Femur (tissue), 1 donor: ENCODE measurements at regions not wholly inside any gene's neighbourhood (a gene's known extent, or its start where the extent isn't known, plus 50 kb on each side); places are given as distances from the start of the nearest gene placed in this dataset.
A peak's percentile ranks its signal among the peaks of the same experiment; 100 is the strongest.

ENCODE experiments used
- DNase-seq: peaks from one replicate; pipeline ENCODE4 v3.0.0-alpha.2; 2017

- DNase-seq = no peak
Measured at GRCh38 chr18:6465281-6465680, 50.6 kb upstream of the L3MBTL4 start.

- no peak for DNase-seq
Measured at GRCh38 chr18:6476190-6476589, 61.5 kb upstream of the L3MBTL4 start.

- no peak for DNase-seq
Measured at GRCh38 chr18:6476880-6477279, 62.2 kb upstream of the L3MBTL4 start.

- DNase-seq = peak; percentile 64
Measured at GRCh38 chr18:6478121-6478520, 63.4 kb upstream of the L3MBTL4 start.

GRCh38 chr18:6479699-6480098 is 65.0 kb upstream of the L3MBTL4 start:
- no peak for DNase-seq

DNA sequence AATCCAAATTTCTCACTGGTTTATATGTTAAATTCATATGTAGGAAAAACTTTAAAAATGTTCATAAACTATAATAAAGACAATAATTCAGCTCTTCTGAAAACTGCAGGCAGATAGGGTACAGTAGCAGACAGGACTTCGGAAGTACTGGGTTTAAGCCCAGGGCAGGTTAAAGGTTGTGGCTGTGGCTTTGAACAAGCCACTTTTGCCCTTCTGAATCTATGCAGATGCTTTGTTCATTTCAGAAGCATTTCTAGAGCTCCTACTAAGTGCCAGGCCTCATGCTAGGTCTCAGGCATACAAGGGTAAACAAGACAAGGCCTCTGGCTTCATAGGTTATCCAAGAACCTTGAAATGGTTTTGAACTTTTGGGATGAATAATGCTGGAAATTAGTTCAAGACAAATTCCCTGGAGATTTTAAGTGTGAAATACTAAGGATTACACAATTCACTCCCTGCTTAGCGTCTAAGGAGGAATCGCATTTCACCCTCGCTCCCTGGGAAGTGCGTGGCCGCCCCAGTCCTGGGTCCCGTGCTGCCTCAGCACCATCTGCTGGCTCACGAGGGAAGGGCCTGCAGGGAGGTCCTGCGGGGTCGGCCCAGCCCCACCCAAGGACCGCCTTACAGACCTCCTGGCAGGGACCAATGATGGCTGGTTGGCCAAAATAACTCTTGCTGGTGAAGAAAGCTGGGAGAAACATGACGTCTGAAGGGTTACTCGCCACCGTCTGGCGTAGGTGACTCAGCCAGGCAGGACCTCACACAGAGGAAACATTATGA is 67.7 kb upstream of the L3MBTL4 start:
- peak; percentile 80 for DNase-seq

GRCh38 chr18:6484659-6485058 is 69.9 kb upstream of the L3MBTL4 start:
- no peak for DNase-seq

- DNase-seq = no peak
Measured at GRCh38 chr18:6486313-6486712, 71.6 kb upstream of the L3MBTL4 start.

- DNase-seq = no peak
Measured at GRCh38 chr18:6486764-6487426, 72.2 kb upstream of the L3MBTL4 start.

DNA sequence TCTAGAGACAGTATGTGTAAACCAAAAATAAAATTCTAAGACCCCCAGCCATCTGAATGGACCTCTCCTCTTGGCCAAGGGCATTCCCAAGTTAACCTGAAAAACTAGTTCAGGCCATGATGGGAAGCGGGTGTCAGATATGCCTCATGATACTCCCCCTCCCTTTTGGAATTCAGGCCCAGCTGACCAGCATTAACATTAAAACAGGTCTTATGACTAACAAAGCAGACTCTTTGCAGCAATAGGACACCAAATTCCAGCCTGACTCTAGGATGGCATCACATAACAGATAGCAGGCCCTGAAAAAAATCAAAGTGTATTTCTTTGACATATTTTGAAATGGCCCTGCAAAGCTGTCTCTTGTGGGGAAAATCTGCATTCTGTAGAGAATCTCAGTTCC is 73.3 kb upstream of the L3MBTL4 start:
- no peak for DNase-seq

DNA sequence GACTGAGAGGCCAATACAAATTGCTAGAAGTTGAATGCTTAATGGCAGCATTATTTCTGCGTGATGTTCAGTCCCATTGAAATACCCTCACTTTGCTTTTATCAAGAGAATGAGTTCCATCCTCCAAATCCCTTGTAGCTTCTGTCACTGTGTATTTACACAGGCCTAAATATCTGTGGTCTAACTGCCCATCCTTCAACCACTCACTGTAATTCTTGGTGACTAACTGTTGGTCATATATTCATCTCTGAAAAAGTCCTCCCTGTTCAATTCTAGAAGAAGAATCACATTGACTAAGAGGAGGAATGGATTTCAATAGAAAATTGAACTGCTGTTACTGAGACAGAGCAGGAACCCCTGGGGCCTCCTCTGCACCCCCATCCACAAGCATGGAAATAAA is 74.2 kb upstream of the L3MBTL4 start:
- no peak for DNase-seq

GRCh38 chr18:6489977-6490376 is 75.3 kb upstream of the L3MBTL4 start:
- no peak for DNase-seq

DNA sequence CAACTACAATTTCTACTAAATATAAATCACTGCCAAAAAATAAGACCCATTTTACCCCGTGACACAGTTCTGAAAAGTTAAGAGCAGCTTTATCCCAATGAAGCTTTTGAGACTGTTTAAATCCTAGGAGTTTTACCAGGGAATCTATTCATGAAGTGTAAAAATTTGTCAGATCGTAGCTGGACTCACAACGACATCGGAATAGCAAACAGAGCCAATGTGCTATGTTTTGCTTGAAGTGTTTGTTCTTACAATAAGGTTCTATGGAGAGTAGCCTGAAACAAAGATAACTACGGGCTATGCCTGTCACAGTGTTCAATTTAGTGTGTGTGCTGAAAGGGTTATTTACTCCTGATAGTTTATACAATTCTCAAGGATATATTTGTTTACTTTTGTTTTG is 78.5 kb upstream of the L3MBTL4 start:
- DNase-seq = no peak

DNA sequence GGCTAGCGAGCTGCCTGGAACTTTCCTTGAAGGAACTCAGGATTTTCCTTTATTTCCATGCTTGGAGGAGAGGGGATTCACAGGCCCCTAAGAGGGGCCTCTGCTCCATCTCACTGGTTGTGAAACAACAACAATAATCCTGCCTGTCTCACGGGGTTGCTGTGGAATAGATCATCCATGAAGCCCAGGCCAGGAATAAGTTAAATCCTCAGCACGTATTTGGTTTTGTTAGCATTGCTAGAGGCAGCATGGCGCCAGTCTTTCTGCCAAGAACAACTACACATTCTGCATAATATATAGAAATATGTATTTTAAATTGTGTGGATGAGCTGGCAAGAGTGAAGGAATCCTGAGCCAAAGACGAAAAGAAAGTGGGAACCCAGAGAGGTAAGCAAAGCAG is 80.8 kb upstream of the L3MBTL4 start:
- DNase-seq = peak; percentile 57

DNA sequence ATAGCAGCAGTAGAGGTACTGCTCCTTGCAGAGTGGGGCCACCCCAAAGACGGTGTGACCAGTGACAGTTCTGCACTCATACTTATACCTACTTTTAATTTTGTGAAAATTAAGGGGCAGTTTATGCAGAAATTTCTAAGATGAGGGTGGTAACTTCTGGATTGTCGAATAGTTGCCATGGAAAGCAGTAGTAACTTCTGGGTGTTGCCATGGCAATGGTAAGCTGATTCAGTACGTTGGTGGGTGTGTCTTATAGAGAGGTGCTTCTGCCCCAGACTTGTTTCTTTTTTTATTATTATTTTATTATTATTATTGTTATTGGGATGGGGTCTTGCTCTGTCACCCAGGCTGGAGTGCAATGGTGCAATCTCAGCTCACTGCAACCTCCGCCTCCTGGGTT is 82.8 kb upstream of the L3MBTL4 start:
- no peak for DNase-seq

DNA sequence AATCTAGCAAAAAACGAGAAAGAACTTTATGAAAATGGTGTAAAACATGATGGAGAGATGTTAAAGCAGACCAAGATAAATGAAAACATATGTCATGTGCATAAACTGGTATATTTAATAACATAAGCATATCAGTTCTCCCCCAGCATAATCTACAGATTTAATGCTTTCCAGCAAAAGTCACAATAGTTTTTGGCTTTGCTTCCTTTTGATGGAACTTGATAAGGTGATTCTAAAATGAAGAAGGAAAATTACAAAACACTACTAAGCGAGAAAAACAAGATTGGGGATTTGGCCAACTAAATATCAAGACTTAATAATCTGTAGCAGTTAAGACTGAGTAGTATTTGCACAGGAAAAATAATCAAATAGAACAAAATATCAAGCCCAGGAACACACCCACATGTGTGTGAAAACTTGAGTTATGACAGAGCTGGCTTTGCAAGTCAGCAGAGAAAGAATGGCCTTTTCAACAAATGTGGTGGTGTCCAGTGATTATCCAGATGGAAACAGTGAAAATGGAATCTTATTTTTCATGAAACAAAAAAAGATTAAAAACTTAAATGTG is 83.7 kb upstream of the L3MBTL4 start:
- no peak for DNase-seq

GRCh38 chr18:6504605-6505497 is 90.1 kb upstream of the L3MBTL4 start:
- no peak for DNase-seq

GRCh38 chr18:6505498-6505875 is 90.8 kb upstream of the L3MBTL4 start:
- DNase-seq = no peak

DNA sequence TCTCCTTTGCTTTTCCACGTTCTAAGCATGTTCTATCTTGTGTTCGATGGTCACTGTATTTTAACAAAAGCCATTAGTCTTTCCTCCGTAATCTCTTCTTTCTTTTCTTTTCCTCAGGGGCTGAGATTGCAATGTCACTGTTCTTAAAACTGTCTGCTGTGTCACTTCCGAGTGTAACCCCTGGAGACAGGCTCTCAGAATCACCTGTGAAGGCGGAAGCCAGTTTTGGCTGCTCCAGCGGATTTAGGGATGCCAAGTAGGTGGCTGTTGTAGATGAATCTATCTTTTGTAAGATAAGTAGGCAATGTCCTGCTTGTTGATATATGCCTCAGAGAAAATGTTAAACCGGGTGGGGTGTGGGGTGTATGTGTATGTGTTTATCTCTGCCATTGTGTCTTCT is 94.7 kb upstream of the L3MBTL4 start:
- no peak for DNase-seq

DNA sequence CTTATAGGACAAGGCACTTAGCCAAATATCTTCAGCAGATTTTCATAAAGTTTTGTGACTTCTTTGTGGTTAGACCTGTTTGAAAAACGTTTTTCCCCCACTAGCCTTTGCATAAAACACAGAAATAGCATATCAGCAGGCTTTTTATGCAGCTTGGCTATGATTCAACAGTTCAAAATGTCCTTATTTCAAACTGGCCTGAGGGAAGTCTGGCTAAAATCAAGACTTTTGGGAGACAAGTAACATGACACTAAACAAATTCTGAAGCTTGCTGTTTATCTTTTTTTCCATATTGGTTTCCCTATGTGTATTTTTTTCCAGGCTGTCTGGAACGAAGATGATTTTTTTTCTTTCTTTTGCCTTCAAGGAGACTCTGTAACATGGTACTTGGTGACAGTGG is 95.1 kb upstream of the L3MBTL4 start:
- DNase-seq = no peak

DNA sequence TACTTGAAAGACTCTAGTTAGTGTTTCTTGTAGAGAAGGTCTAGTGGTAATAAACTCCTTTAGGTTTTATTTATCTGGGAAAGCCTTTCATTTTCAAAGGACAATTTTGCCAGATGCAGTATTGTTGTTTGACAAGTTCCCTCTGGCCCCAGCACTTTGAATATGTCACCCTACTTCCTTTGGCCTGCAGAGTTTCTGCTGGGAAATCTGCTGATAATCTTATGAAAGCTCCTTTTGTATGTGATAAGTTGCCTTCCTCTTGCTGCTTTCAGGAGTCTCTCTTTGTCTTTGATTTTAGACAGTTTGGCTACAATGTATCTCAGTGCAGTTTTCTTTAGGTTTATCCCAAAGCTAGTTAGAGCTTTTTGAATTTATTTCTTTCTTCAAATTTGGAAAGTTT is 106.2 kb upstream of the L3MBTL4 start:
- DNase-seq = no peak

DNA sequence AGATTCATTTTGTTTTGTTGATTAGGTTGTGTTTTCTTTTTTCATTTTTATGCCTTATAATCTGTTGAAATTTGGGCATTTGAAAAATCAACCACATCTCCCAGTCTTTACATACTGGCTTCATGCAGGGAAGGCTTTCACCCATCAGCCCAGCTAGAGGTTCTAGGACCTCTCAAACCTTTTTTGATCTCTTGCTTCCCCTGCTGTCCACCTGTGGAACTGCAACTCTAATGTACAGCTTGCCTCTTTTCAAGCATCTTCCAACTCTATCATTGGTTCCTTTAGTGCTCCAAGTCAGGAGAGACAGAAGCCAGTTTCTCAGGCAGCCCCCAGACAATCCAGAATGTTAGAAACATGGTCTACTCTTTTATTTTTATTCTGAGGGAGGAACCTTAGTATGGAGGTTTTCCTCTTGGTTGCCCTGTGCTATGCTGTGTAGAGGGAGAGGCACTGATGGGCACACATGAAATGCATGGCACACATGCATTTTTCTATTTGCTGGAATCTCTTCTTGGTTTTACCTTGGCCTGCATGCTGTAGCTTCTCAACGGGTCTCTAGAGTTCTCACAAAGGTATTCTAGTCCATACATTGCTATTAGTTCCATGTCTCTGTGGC is 107.2 kb upstream of the L3MBTL4 start:
- no peak for DNase-seq

DNA sequence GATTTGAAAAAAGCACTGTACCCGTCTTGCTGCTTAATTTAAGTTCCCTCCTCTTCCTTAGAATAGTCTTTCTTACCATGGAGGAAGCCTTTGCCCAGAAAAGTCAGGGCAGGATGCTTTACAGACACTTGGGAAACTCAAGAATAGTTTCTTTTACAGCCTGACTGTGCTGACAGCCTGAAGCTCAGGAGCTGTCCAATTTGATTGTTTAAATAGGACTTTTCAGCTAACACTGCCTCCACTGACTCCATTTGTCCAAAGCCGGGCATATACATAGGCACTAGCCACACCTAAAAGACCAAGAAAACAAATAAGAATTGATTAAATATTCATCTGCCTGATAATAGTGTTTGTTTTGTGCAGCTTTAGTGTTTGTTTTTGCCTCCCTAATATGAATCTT is 110.9 kb upstream of the L3MBTL4 start:
- DNase-seq = no peak
